Fibroblast of gingiva (primary cell): ENCODE measurements at regions not wholly inside any gene's neighbourhood (a gene's known extent, or its start where the extent isn't known, plus 50 kb on each side); places are given as distances from the start of the nearest gene placed in this dataset.

ENCODE experiments used
- DNase-seq: peaks from one replicate; pipeline ENCODE4 v3.0.0-alpha.2; 2011; ENCODE audit warnings: low read depth

GRCh38 chr21:27771938-27772483 lies 805.1 kb upstream of the ADAMTS5 start:
- peak; percentile 27 for DNase-seq

- peak; percentile 58 for DNase-seq
These were observed 802.9 kb upstream of the ADAMTS5 start for GRCh38 chr21:27769763-27770162.

GRCh38 chr21:27768046-27768637 lies 801.3 kb upstream of the ADAMTS5 start:
- DNase-seq: peak; percentile 28

GRCh38 chr21:27764056-27764455 lies 797.2 kb upstream of the ADAMTS5 start:
- DNase-seq: peak; percentile 80

GRCh38 chr21:27761623-27762022 lies 794.7 kb upstream of the ADAMTS5 start:
- no peak for DNase-seq

GRCh38 chr21:27759820-27760219 lies 792.9 kb upstream of the ADAMTS5 start:
- no peak for DNase-seq

- no peak for DNase-seq
These were observed 792.3 kb upstream of the ADAMTS5 start for GRCh38 chr21:27759091-27759659.

- peak; percentile 25 for DNase-seq
These were observed 789.3 kb upstream of the ADAMTS5 start for GRCh38 chr21:27756191-27756590.

GRCh38 chr21:27743971-27744564 lies 777.2 kb upstream of the ADAMTS5 start:
- DNase-seq: no peak

- peak; percentile 77 for DNase-seq
These were observed 774.8 kb upstream of the ADAMTS5 start for GRCh38 chr21:27741736-27742135.

- DNase-seq: no peak
These were observed 773.2 kb upstream of the ADAMTS5 start for GRCh38 chr21:27740084-27740483.

GRCh38 chr21:27739187-27739586 lies 772.3 kb upstream of the ADAMTS5 start:
- no peak for DNase-seq

- no peak for DNase-seq
These were observed 768.8 kb upstream of the ADAMTS5 start for GRCh38 chr21:27735699-27736098.

GRCh38 chr21:27734146-27734545 lies 767.3 kb upstream of the ADAMTS5 start:
- peak; percentile 84 for DNase-seq

GRCh38 chr21:27725916-27726315 lies 759.0 kb upstream of the ADAMTS5 start:
- no peak for DNase-seq

GRCh38 chr21:27722095-27722494 lies 755.2 kb upstream of the ADAMTS5 start:
- DNase-seq: no peak

- DNase-seq: no peak
These were observed 754.8 kb upstream of the ADAMTS5 start for GRCh38 chr21:27721675-27722074.

GRCh38 chr21:27719226-27719625 lies 752.3 kb upstream of the ADAMTS5 start:
- no peak for DNase-seq

GRCh38 chr21:27715131-27715530 lies 748.2 kb upstream of the ADAMTS5 start:
- no peak for DNase-seq

GRCh38 chr21:27713154-27714109 lies 746.5 kb upstream of the ADAMTS5 start:
- peak; percentile 78 for DNase-seq

- peak; percentile 41 for DNase-seq
These were observed 737.8 kb upstream of the ADAMTS5 start for GRCh38 chr21:27704567-27705166.

- DNase-seq: peak; percentile 66
These were observed 736.9 kb upstream of the ADAMTS5 start for GRCh38 chr21:27703791-27704190.
